B cell (primary cell): ENCODE measurements at regions not wholly inside any gene's neighbourhood (a gene's known extent, or its start where the extent isn't known, plus 50 kb on each side); places are given as distances from the start of the nearest gene placed in this dataset.

Experiments used
- EZH2 ChIP-seq: IDR thresholded peaks from 2 replicates; pipeline ENCODE4 v1.6.1; 2012; ENCODE audit warnings: borderline replicate concordance, low read depth, mild to moderate bottlenecking, moderate library complexity, low read length; ENCODE audit not compliant: insufficient read depth, poor library complexity, severe bottlenecking
- TF ChIP-seq, protein P1 (sequence below): fragments of 200-600 bp; IDR thresholded peaks from one replicate; pipeline ENCODE4 v1.8.0; 2022; ENCODE audit warnings: antibody characterized with exemption, mild to moderate bottlenecking

DNA sequence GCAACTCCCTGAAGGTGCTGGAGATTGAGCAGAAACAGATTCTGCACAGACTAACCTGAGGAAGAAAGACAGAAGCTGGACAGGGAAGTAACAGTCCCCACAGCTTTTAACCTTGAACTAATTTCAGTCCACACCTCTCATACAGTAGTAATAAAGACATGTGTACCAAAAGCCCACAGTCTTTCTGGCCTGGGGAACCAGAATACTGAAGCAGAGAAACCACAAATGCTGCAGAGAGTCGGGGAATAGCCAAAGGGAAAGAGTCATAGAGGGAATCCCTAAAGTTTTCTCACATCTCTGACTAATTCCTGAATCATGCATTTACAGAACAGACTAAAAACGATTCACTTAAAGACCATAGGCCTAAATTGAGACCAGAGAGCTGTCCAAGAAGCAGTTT lies 503.4 kb upstream of the NECTIN3 start:
- TF ChIP-seq, protein P1, sequence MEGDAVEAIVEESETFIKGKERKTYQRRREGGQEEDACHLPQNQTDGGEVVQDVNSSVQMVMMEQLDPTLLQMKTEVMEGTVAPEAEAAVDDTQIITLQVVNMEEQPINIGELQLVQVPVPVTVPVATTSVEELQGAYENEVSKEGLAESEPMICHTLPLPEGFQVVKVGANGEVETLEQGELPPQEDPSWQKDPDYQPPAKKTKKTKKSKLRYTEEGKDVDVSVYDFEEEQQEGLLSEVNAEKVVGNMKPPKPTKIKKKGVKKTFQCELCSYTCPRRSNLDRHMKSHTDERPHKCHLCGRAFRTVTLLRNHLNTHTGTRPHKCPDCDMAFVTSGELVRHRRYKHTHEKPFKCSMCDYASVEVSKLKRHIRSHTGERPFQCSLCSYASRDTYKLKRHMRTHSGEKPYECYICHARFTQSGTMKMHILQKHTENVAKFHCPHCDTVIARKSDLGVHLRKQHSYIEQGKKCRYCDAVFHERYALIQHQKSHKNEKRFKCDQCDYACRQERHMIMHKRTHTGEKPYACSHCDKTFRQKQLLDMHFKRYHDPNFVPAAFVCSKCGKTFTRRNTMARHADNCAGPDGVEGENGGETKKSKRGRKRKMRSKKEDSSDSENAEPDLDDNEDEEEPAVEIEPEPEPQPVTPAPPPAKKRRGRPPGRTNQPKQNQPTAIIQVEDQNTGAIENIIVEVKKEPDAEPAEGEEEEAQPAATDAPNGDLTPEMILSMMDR: no peak
- TF ChIP-seq EZH2: no peak
